Gastroesophageal sphincter (tissue), 4 donors: ENCODE measurements at regions not wholly inside any gene's neighbourhood (a gene's known extent, or its start where the extent isn't known, plus 50 kb on each side); places are given as distances from the start of the nearest gene placed in this dataset.
A peak's percentile ranks its signal among the peaks of the same experiment; 100 is the strongest.

Experiments used
- ATAC-seq: fragments of 150-250 bp; one replicate; pipeline ENCODE4 v1.9.1; 2016; ENCODE audit warnings: mild to moderate bottlenecking, moderate library complexity
- H3K27ac ChIP-seq, 4 donors: fragments of 200-600 bp; sonication (generic) in 3 of 4; 1 replicate in 3 of 4; 2 replicates in 1 of 4; pipeline ENCODE4 v1.5.1; 2016 to 2019
- H3K27me3 ChIP-seq: fragments of 200-600 bp; sonication (generic); one replicate; pipeline ENCODE4 v1.5.1; 2019
- H3K36me3 ChIP-seq, 2 donors: fragments of 200-600 bp; sonication (generic); one replicate each; pipeline ENCODE4 v1.5.1; 2019; ENCODE audit warnings: control low read depth in 1 of 2
- H3K4me1 ChIP-seq, 3 donors: fragments of 200-600 bp; sonication (generic); 1 replicate in 2 of 3; 2 replicates in 1 of 3; pipeline ENCODE4 v1.5.1; 2016 to 2019; ENCODE audit warnings: control low read depth in 2 of 3
- H3K4me3 ChIP-seq, 2 donors: fragments of 200-600 bp; sonication (generic); one replicate each; pipeline ENCODE4 v1.5.1; 2019; ENCODE audit warnings: mild to moderate bottlenecking in 1 of 2, moderate library complexity in 1 of 2
- H3K9me3 ChIP-seq, 3 donors: fragments of 200-600 bp; sonication (generic); one replicate each; pipeline ENCODE4 v1.5.1; 2017 to 2019; ENCODE audit warnings: control low read depth in 2 of 3
- CTCF ChIP-seq, 4 experiments: fragments of 200-600 bp in 2 of 4; fragments of 450-650 bp in 2 of 4; sonication (generic) in 1 of 4; IDR thresholded peaks; one replicate each; pipeline ENCODE4 v1.5.1; 2017 to 2019; ENCODE audit warnings: antibody characterized with exemption in 4 of 4, mild to moderate bottlenecking in 2 of 4, moderate library complexity in 2 of 4
- EP300 ChIP-seq: sonication (generic); formaldehyde crosslinking; IDR thresholded peaks from one replicate; pipeline ENCODE4 v1.6.1; 2017; ENCODE audit warnings: antibody characterized with exemption, mild to moderate bottlenecking
- POLR2A ChIP-seq, 2 donors: fragments of 450-650 bp; IDR thresholded peaks; one replicate each; pipeline ENCODE4 v1.6.1; 2017; ENCODE audit warnings: antibody characterized with exemption in 2 of 2, mild to moderate bottlenecking in 2 of 2, moderate library complexity in 1 of 2
- POLR2AphosphoS5 ChIP-seq: sonication (generic); formaldehyde crosslinking; IDR thresholded peaks from one replicate; pipeline ENCODE4 v1.6.1; 2017; ENCODE audit warnings: antibody characterized with exemption
- WGBS, 2 donors: methylation state at CpG; one replicate each; pipeline ENCODE4 v1.1.5; 2018; ENCODE audit warnings: low coverage in 1 of 2; 5-methylcytosine and 5-hydroxymethylcytosine counted together

DNA sequence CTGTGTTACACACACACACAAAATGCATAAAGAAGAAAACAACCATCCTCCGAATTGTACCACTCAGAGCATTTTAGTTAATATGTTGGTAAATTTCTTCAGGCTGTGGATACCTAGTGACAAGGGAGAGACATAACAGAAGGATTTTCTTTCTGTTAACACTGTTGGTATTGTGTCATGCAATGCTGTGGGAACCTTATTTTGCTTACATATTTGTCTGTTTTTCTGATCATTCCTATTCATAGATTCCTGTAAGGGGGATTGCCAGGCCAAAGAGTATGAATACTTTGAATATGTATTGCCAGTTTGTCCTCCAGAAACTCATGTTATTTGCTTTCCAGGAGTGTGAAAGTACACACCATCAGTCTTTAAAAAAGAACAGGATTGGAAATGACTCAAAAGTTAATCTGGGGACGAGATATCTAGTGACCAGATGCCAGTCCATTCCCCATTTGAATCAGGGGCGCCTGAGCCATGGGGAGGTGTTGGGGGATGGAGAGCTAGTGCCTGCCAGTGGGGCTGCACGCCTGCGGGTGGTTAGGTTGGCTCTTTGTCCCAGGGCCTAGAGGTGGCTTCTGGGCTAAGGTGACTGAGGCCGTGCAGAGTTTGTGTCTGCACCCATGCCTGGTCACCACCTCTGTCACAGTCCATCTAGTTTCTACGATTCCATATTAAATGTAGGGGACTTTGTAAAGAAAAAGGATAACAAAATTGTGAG lies 142.0 kb downstream of the PTPN20 start:
- H3K36me3 ChIP-seq: no peaks in the 10 kb centered on the region
- H3K27me3 ChIP-seq: no peaks in the 10 kb centered on the region
- peaks cover 0 to 4% (median 0%) of the 10 kb centered on the region in 3 donors for H3K4me1 ChIP-seq
- TF ChIP-seq CTCF (IDR thresholded peaks at IDR 0.05): no peak
- TF ChIP-seq EP300: no peak
- no peak for TF ChIP-seq POLR2A (IDR thresholded peaks at IDR 0.05)
- no peak for TF ChIP-seq POLR2AphosphoS5
- no peak overlapping the region for H3K4me3 ChIP-seq
- H3K27ac ChIP-seq: no peak overlapping the region
- 87 to 91% methylated on average over 5 to 7 of the region's 7 CpGs for WGBS, 2 donors
- ATAC-seq: no peak
- H3K9me3 ChIP-seq: no peaks in the 10 kb centered on the region

DNA sequence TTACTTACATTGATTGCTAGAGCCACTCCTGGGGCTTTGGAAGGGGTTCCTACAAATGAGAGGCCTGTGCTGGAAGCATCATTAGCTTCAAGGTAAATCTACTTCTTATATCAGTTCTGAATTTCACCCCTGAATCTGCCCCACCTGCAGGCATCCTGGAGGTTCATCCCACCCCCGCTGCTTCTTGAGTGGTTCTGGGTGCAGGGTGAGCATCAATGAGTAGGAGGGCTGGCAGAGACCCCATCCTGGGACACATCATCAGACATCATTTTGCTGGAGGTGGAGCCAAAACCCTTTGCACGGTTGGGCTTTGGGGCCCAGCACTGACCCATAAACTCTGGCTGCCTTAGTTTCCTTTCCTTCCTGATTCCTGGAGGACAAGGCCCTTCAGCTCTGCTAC lies 143.7 kb downstream of the PTPN20 start:
- no peak for ATAC-seq
- WGBS, 2 donors: no CpG with 5 or more reads among the region's 2 CpGs

GRCh38 chr10:47055386-47056246 lies 144.4 kb downstream of the PTPN20 start:
- H3K4me1 ChIP-seq: no peaks in the 10 kb centered on the region
- peaks cover 3% of the 10 kb centered on the region for H3K27me3 ChIP-seq
- peak; percentile 16 for ATAC-seq
- H3K4me3 ChIP-seq: no peak overlapping the region
- H3K27ac ChIP-seq: no peak overlapping the region
- 67 to 93% methylated on average over 1 to 3 of the region's 10 CpGs for WGBS, 2 donors
- no peaks in the 10 kb centered on the region for H3K36me3 ChIP-seq
- TF ChIP-seq CTCF (IDR thresholded peaks at IDR 0.05) (no peak), POLR2A (IDR thresholded peaks at IDR 0.05) (no peak), POLR2AphosphoS5 (no peak), EP300 (no peak)
- H3K9me3 ChIP-seq: no peaks in the 10 kb centered on the region

More for the DNA sequence above, 143.7 kb downstream of the PTPN20 start:
- Histone ChIP-seq H3K4me3 (no peak overlapping the region), H3K27me3 (peaks cover 3% of the 10 kb centered on the region), H3K4me1 (no peaks in the 10 kb centered on the region), H3K36me3 (no peaks in the 10 kb centered on the region), H3K27ac (no peak overlapping the region), H3K9me3 (no peaks in the 10 kb centered on the region)
- TF ChIP-seq POLR2A (IDR thresholded peaks at IDR 0.05): no peak
- TF ChIP-seq POLR2AphosphoS5: no peak
- TF ChIP-seq EP300: no peak
- no peak for TF ChIP-seq CTCF (IDR thresholded peaks at IDR 0.05)

DNA sequence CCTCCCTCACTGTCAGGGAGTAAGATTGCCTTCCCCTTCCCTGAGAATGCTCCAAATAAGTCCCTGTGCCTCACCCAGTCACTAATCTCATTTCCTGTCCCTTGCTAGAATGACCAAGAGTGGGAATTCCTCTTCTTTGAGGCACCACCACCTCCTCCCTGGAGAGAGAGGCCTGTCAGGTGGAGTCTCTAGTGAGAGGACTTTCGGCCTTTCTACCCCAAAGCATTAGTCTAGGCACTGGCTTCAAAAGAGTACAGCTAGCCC lies 145.0 kb downstream of the PTPN20 start:
- ATAC-seq: no peak
- TF ChIP-seq POLR2A (IDR thresholded peaks at IDR 0.05) (no peak), CTCF (IDR thresholded peaks at IDR 0.05) (no peak)
- H3K36me3 ChIP-seq: no peaks in the 10 kb centered on the region
- no CpG with 5 or more reads among the region's 1 CpG for WGBS, 2 donors
- H3K27ac ChIP-seq: no peak overlapping the region
- no peaks in the 10 kb centered on the region for H3K9me3 ChIP-seq
- no peak overlapping the region for H3K4me3 ChIP-seq
- peaks cover 3% of the 10 kb centered on the region for H3K27me3 ChIP-seq
- H3K4me1 ChIP-seq: no peaks in the 10 kb centered on the region

GRCh38 chr10:47057471-47057870 lies 146.2 kb downstream of the PTPN20 start:
- no peak for TF ChIP-seq POLR2A (IDR thresholded peaks at IDR 0.05)
- no peak for TF ChIP-seq CTCF (IDR thresholded peaks at IDR 0.05)
- no peak for TF ChIP-seq EP300
- no peak for TF ChIP-seq POLR2AphosphoS5
- 89 to 93% methylated on average over 4 to 5 of the region's 6 CpGs for WGBS, 2 donors

More at GRCh38 chr10:47057471-47057870, 146.2 kb downstream of the PTPN20 start:
- no peak for ATAC-seq
- peaks cover 3% of the 10 kb centered on the region for H3K27me3 ChIP-seq
- no peak overlapping the region for H3K27ac ChIP-seq
- no peak overlapping the region for H3K4me3 ChIP-seq
- no peaks in the 10 kb centered on the region for H3K36me3 ChIP-seq
- no peaks in the 10 kb centered on the region for H3K4me1 ChIP-seq
- no peaks in the 10 kb centered on the region for H3K9me3 ChIP-seq
